Fibroblast of lung (primary cell): ENCODE measurements at regions not wholly inside any gene's neighbourhood (a gene's known extent, or its start where the extent isn't known, plus 50 kb on each side); places are given as distances from the start of the nearest gene placed in this dataset.

Experiments used
- DNase-seq, 2 donors: peaks; one replicate each; pipeline versions ENCODE4 v3.0.0 to v3.0.0-alpha.2; 2010; ENCODE audit warnings: low read depth in 2 of 2
- H2AFZ ChIP-seq: 2 replicates; pipeline ENCODE4 v1.5.1; 2012; ENCODE audit warnings: low read length, control low read depth, inconsistent platforms
- H3K27ac ChIP-seq: 2 replicates; pipeline ENCODE4 v1.5.1; 2011; ENCODE audit warnings: low read length, control low read depth; ENCODE audit not compliant: insufficient read depth
- H3K27me3 ChIP-seq: 2 replicates; pipeline ENCODE4 v1.5.1; 2011; ENCODE audit warnings: mild to moderate bottlenecking, low read length; ENCODE audit not compliant: control insufficient read depth, insufficient read depth
- H3K36me3 ChIP-seq: 2 replicates; pipeline ENCODE4 v1.5.1; 2011; ENCODE audit warnings: low read length; ENCODE audit not compliant: control insufficient read depth, insufficient read depth
- H3K4me1 ChIP-seq: 2 replicates; pipeline ENCODE4 v1.5.1; 2011; ENCODE audit warnings: low read length; ENCODE audit not compliant: control insufficient read depth, insufficient read depth; ENCODE audit errors: extremely low read depth
- H3K4me2 ChIP-seq: 2 replicates; pipeline ENCODE4 v1.5.1; 2011; ENCODE audit warnings: low read length, control low read depth; ENCODE audit not compliant: insufficient read depth; ENCODE audit errors: extremely low read depth
- H3K4me3 ChIP-seq, 4 experiments: fragments of 200-600 bp in 1 of 4; sonication (generic) in 1 of 4; replicated peaks in 1 of 4; 2 replicates each; pipeline ENCODE4 v1.5.1; 2011 to 2016; ENCODE audit warnings: low read length in 4 of 4, low read depth in 3 of 4, mild to moderate bottlenecking in 3 of 4, control low read depth in 2 of 4, inconsistent platforms in 1 of 4, mixed read lengths in 1 of 4; ENCODE audit not compliant: insufficient read depth in 1 of 4; ENCODE audit errors: control extremely low read depth in 1 of 4
- H3K79me2 ChIP-seq: 2 replicates; pipeline ENCODE4 v1.5.1; 2012; ENCODE audit warnings: mild to moderate bottlenecking, low read length, inconsistent platforms; ENCODE audit not compliant: control insufficient read depth, insufficient read depth
- H3K9ac ChIP-seq: 2 replicates; pipeline ENCODE4 v1.5.1; 2011; ENCODE audit warnings: mild to moderate bottlenecking, low read length, control low read depth; ENCODE audit not compliant: insufficient read depth
- H3K9me3 ChIP-seq: 2 replicates; pipeline ENCODE4 v1.5.1; 2012; ENCODE audit warnings: low read depth, low read length; ENCODE audit not compliant: control insufficient read depth, insufficient read depth
- H4K20me1 ChIP-seq: 2 replicates; pipeline ENCODE4 v1.5.1; 2011; ENCODE audit warnings: low read length; ENCODE audit not compliant: control insufficient read depth, insufficient read depth; ENCODE audit errors: extremely low read depth
- CTCF ChIP-seq, 2 donors: IDR thresholded peaks in 1 of 2; conservative IDR thresholded peaks in 1 of 2; 1 replicate in 1 of 2; 2 replicates in 1 of 2; pipeline ENCODE4 v1.5.1; 2011 to 2012; ENCODE audit warnings: low read length in 2 of 2, control low read depth in 1 of 2, inconsistent platforms in 1 of 2, low read depth in 1 of 2, mild to moderate bottlenecking in 1 of 2
- EZH2 ChIP-seq: IDR thresholded peaks from 2 replicates; pipeline ENCODE4 v1.5.1; 2012; ENCODE audit warnings: low read length, control low read depth, mild to moderate bottlenecking; ENCODE audit errors: missing control alignments

- Histone ChIP-seq H2AFZ (no peak overlapping the region), H3K9ac (no peak overlapping the region), H3K27ac (no peak overlapping the region), H3K4me1 (no peaks in the 10 kb centered on the region), H3K36me3 (no peaks in the 10 kb centered on the region), H3K9me3 (no peaks in the 10 kb centered on the region), H3K4me2 (no peak overlapping the region), H3K79me2 (no peaks in the 10 kb centered on the region), H4K20me1 (no peaks in the 10 kb centered on the region), H3K27me3 (no peaks in the 10 kb centered on the region), H3K4me3 (no peak overlapping the region)
- TF ChIP-seq EZH2 (no peak), CTCF (conservative IDR thresholded peaks at IDR 0.05 in 1 of 2, IDR thresholded peaks at IDR 0.05 in 1 of 2; ENCODE audit: low read depth in 1 of 2, low read length in 2 of 2) (no peak)
- DNase-seq: no peak
These were observed 236.7 kb upstream of the TOX3 start for GRCh38 chr16:52783616-52784015.

- no peaks in the 10 kb centered on the region for H3K36me3 ChIP-seq
- H2AFZ ChIP-seq: no peak overlapping the region
- no peak for DNase-seq
- no peaks in the 10 kb centered on the region for H3K9me3 ChIP-seq
- no peak for TF ChIP-seq CTCF (conservative IDR thresholded peaks at IDR 0.05 in 1 of 2, IDR thresholded peaks at IDR 0.05 in 1 of 2; ENCODE audit: low read depth in 1 of 2, low read length in 2 of 2)
- H3K4me1 ChIP-seq: no peaks in the 10 kb centered on the region
- no peak overlapping the region for H3K4me2 ChIP-seq
- H3K4me3 ChIP-seq: no peak overlapping the region
- no peaks in the 10 kb centered on the region for H3K27me3 ChIP-seq
- no peaks in the 10 kb centered on the region for H3K79me2 ChIP-seq
- no peak overlapping the region for H3K9ac ChIP-seq
- H4K20me1 ChIP-seq: no peaks in the 10 kb centered on the region
- no peak overlapping the region for H3K27ac ChIP-seq
These were observed 234.2 kb upstream of the TOX3 start for GRCh38 chr16:52781005-52781630.

GRCh38 chr16:52773026-52773425 is 226.1 kb upstream of the TOX3 start:
- Histone ChIP-seq H3K36me3 (no peaks in the 10 kb centered on the region), H3K9ac (no peak overlapping the region), H3K4me3 (no peak overlapping the region), H4K20me1 (no peaks in the 10 kb centered on the region), H3K4me2 (no peak overlapping the region), H3K79me2 (no peaks in the 10 kb centered on the region), H3K4me1 (no peaks in the 10 kb centered on the region), H3K27ac (no peak overlapping the region), H3K9me3 (no peaks in the 10 kb centered on the region), H2AFZ (no peak overlapping the region), H3K27me3 (no peaks in the 10 kb centered on the region)
- TF ChIP-seq EZH2 (no peak), CTCF (conservative IDR thresholded peaks at IDR 0.05 in 1 of 2, IDR thresholded peaks at IDR 0.05 in 1 of 2; ENCODE audit: low read depth in 1 of 2, low read length in 2 of 2) (no peak)
- DNase-seq: no peak
